Endothelial cell (in vitro differentiated cells): ENCODE measurements at regions not wholly inside any gene's neighbourhood (a gene's known extent, or its start where the extent isn't known, plus 50 kb on each side); places are given as distances from the start of the nearest gene placed in this dataset.

Source experiments
- DNase-seq: peaks from one replicate; pipeline ENCODE4 v3.0.0; 2021; ENCODE audit warnings: low spot score
- H3K27ac Mint-ChIP-seq: one replicate; pipeline ENCODE4 v1.8.0; 2021; ENCODE audit warnings: mixed read lengths, inconsistent platforms; ENCODE audit not compliant: unreplicated experiment
- H3K27me3 Mint-ChIP-seq: one replicate; pipeline ENCODE4 v1.8.0; 2021; ENCODE audit warnings: mild to moderate bottlenecking, moderate library complexity, mixed read lengths, inconsistent platforms; ENCODE audit not compliant: unreplicated experiment
- H3K36me3 Mint-ChIP-seq: one replicate; pipeline ENCODE4 v1.8.0; 2021; ENCODE audit warnings: mild to moderate bottlenecking, low read depth, mixed read lengths, inconsistent platforms; ENCODE audit not compliant: unreplicated experiment
- H3K4me1 Mint-ChIP-seq: one replicate; pipeline ENCODE4 v1.8.0; 2021; ENCODE audit warnings: mild to moderate bottlenecking, mixed read lengths, inconsistent platforms; ENCODE audit not compliant: unreplicated experiment
- H3K4me3 Mint-ChIP-seq: one replicate; pipeline ENCODE4 v1.8.0; 2021; ENCODE audit warnings: mild to moderate bottlenecking, mixed read lengths, inconsistent platforms; ENCODE audit not compliant: unreplicated experiment
- H3K9me3 Mint-ChIP-seq: one replicate; pipeline ENCODE4 v1.8.0; 2021; ENCODE audit warnings: mixed read lengths, inconsistent platforms; ENCODE audit not compliant: unreplicated experiment
- CTCF ChIP-seq: fragments of 200-600 bp; sonication (generic); IDR thresholded peaks from one replicate; pipeline ENCODE4 v1.5.0; 2021; ENCODE audit warnings: antibody characterized with exemption; ENCODE audit not compliant: unreplicated experiment

DNA sequence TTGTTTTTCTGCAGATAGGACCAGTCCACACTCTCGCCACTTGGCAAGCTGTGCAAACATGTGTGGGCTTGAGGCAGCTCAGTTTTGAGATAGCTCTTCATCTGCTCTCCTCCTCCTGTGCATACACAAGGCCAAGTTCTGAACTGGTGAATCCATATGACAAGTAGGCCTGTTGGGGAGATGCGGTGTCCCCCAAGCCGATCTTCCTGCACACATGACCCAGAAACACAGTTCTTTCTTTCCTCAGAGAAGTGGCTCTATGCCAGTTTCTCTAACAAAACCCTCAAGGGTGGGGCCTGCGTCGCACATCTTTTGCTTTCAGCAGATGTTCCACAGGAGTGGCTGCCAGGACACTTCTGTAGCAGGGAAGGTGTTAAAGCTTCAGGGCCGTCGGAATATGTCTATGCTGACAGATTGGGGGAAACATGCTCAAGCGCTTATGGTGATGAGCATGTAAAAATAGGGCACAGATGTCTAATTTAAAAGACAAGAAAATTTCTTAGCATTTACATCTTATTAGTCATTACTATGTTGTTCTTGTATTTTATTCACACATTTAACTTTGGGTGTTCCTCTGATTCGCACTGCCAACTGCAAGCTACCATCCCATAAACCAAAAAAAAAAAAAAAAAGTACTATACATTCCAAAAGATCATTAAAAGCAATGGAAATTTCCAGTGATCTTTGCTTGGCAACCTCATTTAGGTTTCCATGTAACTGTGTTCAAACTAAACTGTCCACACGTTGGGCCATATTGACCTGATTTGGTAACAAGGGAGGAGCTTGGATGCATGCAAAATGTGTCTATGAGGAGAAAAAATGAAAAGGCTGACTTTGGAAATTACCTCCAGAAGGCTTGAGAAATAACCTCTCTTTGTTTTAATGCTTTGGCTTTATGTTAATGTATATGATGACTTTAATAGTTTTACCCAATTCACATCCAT is 1055.5 kb upstream of the KLHL29 start:
- H3K27me3 Mint-ChIP-seq: no peaks in the 10 kb centered on the region
- H3K27ac Mint-ChIP-seq: no peak overlapping the region
- no peak for DNase-seq
- H3K36me3 Mint-ChIP-seq: no peaks in the 10 kb centered on the region
- no peak overlapping the region for H3K4me3 Mint-ChIP-seq
- H3K9me3 Mint-ChIP-seq: no peaks in the 10 kb centered on the region
- peaks cover 7% of the 10 kb centered on the region for H3K4me1 Mint-ChIP-seq
- no peak for TF ChIP-seq CTCF

DNA sequence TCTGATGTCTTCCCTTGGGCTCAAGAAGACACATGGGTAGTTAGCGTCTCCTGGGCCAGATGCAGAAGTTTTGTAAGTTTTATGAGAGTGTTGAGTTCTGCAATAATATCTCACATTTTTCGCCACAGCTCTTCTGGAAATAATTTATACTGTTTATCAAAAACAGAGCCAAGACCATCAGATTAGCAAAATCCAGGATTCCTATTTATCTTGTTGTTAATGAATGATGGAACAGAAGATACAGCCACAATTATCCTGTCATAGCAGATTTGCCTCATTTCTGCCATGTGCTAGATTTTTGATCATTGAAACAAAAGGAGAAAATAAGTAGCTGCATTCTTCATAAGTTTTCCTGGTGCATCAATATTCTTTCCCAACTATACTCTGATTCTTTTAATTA is 1048.6 kb upstream of the KLHL29 start:
- Mint-ChIP-seq H3K4me3 (no peak overlapping the region), H3K4me1 (peaks cover 3% of the 10 kb centered on the region), H3K27ac (no peak overlapping the region), H3K36me3 (no peaks in the 10 kb centered on the region), H3K27me3 (no peaks in the 10 kb centered on the region), H3K9me3 (no peaks in the 10 kb centered on the region)
- TF ChIP-seq CTCF: no peak
- DNase-seq: no peak

DNA sequence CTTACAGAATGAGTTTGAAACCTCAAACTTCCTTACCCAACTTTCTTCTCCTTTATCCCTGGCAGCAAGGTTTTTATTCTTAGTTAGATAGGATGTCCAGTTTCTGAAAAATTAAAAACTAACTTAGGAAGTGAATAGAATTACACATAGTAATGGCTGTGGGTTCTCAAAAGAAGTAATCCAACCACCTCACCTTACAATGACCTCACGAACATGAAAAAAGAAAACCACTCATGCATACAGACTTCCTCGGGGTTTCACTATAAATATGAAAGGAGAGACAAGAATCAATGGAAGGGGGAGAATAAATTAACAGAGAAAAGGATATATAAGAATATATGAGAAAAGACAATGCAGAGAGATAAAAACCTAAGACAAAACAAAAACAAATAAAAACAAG is 1044.3 kb upstream of the KLHL29 start:
- H3K4me3 Mint-ChIP-seq: no peak overlapping the region
- no peaks in the 10 kb centered on the region for H3K36me3 Mint-ChIP-seq
- no peaks in the 10 kb centered on the region for H3K9me3 Mint-ChIP-seq
- no peak for TF ChIP-seq CTCF
- H3K4me1 Mint-ChIP-seq: peaks cover 6% of the 10 kb centered on the region
- H3K27me3 Mint-ChIP-seq: no peaks in the 10 kb centered on the region
- no peak for DNase-seq
- no peak overlapping the region for H3K27ac Mint-ChIP-seq

- Mint-ChIP-seq H3K27me3 (no peaks in the 10 kb centered on the region), H3K4me3 (no peak overlapping the region), H3K27ac (no peak overlapping the region), H3K4me1 (peaks cover 6% of the 10 kb centered on the region), H3K36me3 (no peaks in the 10 kb centered on the region), H3K9me3 (no peaks in the 10 kb centered on the region)
- DNase-seq: no peak
- TF ChIP-seq CTCF: no peak
Observed at GRCh38 chr2:22347306-22347705, 1037.7 kb upstream of the KLHL29 start.

- no peak for TF ChIP-seq CTCF
- H3K27ac Mint-ChIP-seq: no peak overlapping the region
- H3K36me3 Mint-ChIP-seq: no peaks in the 10 kb centered on the region
- H3K4me3 Mint-ChIP-seq: no peak overlapping the region
- no peaks in the 10 kb centered on the region for H3K27me3 Mint-ChIP-seq
- no peaks in the 10 kb centered on the region for H3K9me3 Mint-ChIP-seq
- no peak for DNase-seq
- H3K4me1 Mint-ChIP-seq: no peaks in the 10 kb centered on the region
Observed at GRCh38 chr2:22350621-22351020, 1034.4 kb upstream of the KLHL29 start.
